ENCODE measurements at regions not wholly inside any gene's neighbourhood (a gene's known extent, or its start where the extent isn't known, plus 50 kb on each side); places are given as distances from the start of the nearest gene placed in this dataset.

DNA sequence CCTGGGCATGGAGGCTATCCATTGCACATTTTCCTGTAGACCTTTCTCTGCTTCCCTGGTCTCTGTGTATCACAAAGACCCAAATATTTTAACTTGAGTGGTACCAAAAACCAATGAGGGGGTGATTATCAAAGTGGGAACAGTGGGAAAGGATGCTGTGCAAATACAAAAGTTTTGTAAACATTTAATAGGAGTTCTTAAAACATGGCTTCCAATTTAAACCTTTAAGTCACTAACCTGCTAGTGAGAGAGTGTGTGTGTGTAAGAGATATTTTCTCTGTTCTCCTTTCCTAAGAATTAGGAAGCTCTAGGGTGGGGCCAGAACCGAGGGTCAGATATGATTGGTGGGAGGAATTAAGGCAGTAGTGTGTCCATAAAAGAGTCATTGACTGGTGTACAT, 64.5 kb upstream of the ARHGAP5 start:
- TF ChIP-seq, protein P1, sequence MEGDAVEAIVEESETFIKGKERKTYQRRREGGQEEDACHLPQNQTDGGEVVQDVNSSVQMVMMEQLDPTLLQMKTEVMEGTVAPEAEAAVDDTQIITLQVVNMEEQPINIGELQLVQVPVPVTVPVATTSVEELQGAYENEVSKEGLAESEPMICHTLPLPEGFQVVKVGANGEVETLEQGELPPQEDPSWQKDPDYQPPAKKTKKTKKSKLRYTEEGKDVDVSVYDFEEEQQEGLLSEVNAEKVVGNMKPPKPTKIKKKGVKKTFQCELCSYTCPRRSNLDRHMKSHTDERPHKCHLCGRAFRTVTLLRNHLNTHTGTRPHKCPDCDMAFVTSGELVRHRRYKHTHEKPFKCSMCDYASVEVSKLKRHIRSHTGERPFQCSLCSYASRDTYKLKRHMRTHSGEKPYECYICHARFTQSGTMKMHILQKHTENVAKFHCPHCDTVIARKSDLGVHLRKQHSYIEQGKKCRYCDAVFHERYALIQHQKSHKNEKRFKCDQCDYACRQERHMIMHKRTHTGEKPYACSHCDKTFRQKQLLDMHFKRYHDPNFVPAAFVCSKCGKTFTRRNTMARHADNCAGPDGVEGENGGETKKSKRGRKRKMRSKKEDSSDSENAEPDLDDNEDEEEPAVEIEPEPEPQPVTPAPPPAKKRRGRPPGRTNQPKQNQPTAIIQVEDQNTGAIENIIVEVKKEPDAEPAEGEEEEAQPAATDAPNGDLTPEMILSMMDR (IDR thresholded peaks at IDR 0.05): no peak
- TF ChIP-seq POLR2AphosphoS5 (IDR thresholded peaks at IDR 0.05) (no peak), POLR2A (IDR thresholded peaks at IDR 0.05) (no peak), EP300 (IDR thresholded peaks at IDR 0.05) (no peak)
